ENCODE measurements at regions not wholly inside any gene's neighbourhood (a gene's known extent, or its start where the extent isn't known, plus 50 kb on each side); places are given as distances from the start of the nearest gene placed in this dataset.

- ATAC-seq (no peak), DNase-seq (no peak)
- TF ChIP-seq CTCF (IDR thresholded peaks at IDR 0.05), result no peak
Observed at GRCh38 chr3:106533093-106533787, 664.4 kb upstream of the CBLB start.

GRCh38 chr3:106533788-106534160, 665.0 kb upstream of the CBLB start:
- TF ChIP-seq CTCF (IDR thresholded peaks at IDR 0.05), result no peak
- no peak overlapping the region for H3K27ac ChIP-seq
- intact Hi-C loops (cut with DNase I), result no loop called here

More at GRCh38 chr3:106533093-106533787, 664.4 kb upstream of the CBLB start:
- Histone ChIP-seq H3K36me3 (no peaks in the 10 kb centered on the region), H3K4me1 (no peaks in the 10 kb centered on the region), H3K9me3 (no peaks in the 10 kb centered on the region), H3K4me3 (no peak overlapping the region), H3K27ac (no peak overlapping the region), H3K27me3 (ENCODE audit: low read depth) (no peaks in the 10 kb centered on the region)
- intact Hi-C loops (cut with DNase I), result no loop called here

GRCh38 chr3:106534206-106534605, 665.4 kb upstream of the CBLB start:
- Histone ChIP-seq H3K4me3 (no peak overlapping the region), H3K27ac (no peak overlapping the region), H3K36me3 (no peaks in the 10 kb centered on the region), H3K27me3 (ENCODE audit: low read depth) (no peaks in the 10 kb centered on the region), H3K4me1 (no peaks in the 10 kb centered on the region), H3K9me3 (no peaks in the 10 kb centered on the region)
- ATAC-seq, result peak in 1 of 2 donors; percentile 67
- intact Hi-C loops (cut with DNase I), result no loop called here
- TF ChIP-seq CTCF (IDR thresholded peaks at IDR 0.05), result no peak
- DNase-seq, result no peak

More at GRCh38 chr3:106533788-106534160, 665.0 kb upstream of the CBLB start:
- no peak for DNase-seq
- H3K36me3 ChIP-seq, result no peaks in the 10 kb centered on the region
- H3K9me3 ChIP-seq, result no peaks in the 10 kb centered on the region
- H3K27me3 ChIP-seq (ENCODE audit: low read depth), result no peaks in the 10 kb centered on the region
- ATAC-seq, result no peak
- H3K4me3 ChIP-seq, result no peak overlapping the region
- H3K4me1 ChIP-seq, result no peaks in the 10 kb centered on the region

GRCh38 chr3:106540743-106541142, 671.9 kb upstream of the CBLB start:
- H3K27me3 ChIP-seq (ENCODE audit: low read depth), result no peaks in the 10 kb centered on the region
- no peak for TF ChIP-seq CTCF (IDR thresholded peaks at IDR 0.05)
- no peak overlapping the region for H3K27ac ChIP-seq
- DNase-seq, result no peak
- H3K4me1 ChIP-seq, result no peaks in the 10 kb centered on the region
- no peak overlapping the region for H3K4me3 ChIP-seq
- peaks cover 5% of the 10 kb centered on the region for H3K9me3 ChIP-seq
- no peaks in the 10 kb centered on the region for H3K36me3 ChIP-seq
- ATAC-seq, result no peak
- intact Hi-C loops (cut with DNase I), result no loop called here

- Histone ChIP-seq H3K27ac (no peak overlapping the region), H3K9me3 (peaks cover 8% of the 10 kb centered on the region), H3K27me3 (ENCODE audit: low read depth) (no peaks in the 10 kb centered on the region), H3K4me3 (no peak overlapping the region), H3K4me1 (no peaks in the 10 kb centered on the region), H3K36me3 (no peaks in the 10 kb centered on the region)
- DNase-seq (no peak), ATAC-seq (no peak)
- intact Hi-C loops (cut with DNase I), result no loop called here
- TF ChIP-seq CTCF (IDR thresholded peaks at IDR 0.05), result no peak
Observed at GRCh38 chr3:106542101-106542769, 673.4 kb upstream of the CBLB start.

All from lower lobe of right lung (tissue), 2 donors.